DOHH2 (cell line): ENCODE measurements at regions not wholly inside any gene's neighbourhood (a gene's known extent, or its start where the extent isn't known, plus 50 kb on each side); places are given as distances from the start of the nearest gene placed in this dataset.

Experiments
- EZH2phosphoT487 ChIP-seq: fragments of 200-600 bp; sonication (generic); IDR thresholded peaks from 2 replicates; pipeline ENCODE4 v1.6.1; 2017; ENCODE audit warnings: borderline replicate concordance, mild to moderate bottlenecking, antibody characterized with exemption, low read length, moderate library complexity, mixed read lengths
- TF ChIP-seq, protein P1 (sequence below): fragments of 200-600 bp; sonication (generic); IDR thresholded peaks from one replicate; pipeline ENCODE4 v1.5.1; 2014; ENCODE audit warnings: antibody characterized with exemption, mild to moderate bottlenecking, low read depth, low read length; ENCODE audit not compliant: poor library complexity, severe bottlenecking

GRCh38 chrX:142891046-142891445 lies 134.7 kb upstream of the SPANXN4 start:
- TF ChIP-seq, protein P1, sequence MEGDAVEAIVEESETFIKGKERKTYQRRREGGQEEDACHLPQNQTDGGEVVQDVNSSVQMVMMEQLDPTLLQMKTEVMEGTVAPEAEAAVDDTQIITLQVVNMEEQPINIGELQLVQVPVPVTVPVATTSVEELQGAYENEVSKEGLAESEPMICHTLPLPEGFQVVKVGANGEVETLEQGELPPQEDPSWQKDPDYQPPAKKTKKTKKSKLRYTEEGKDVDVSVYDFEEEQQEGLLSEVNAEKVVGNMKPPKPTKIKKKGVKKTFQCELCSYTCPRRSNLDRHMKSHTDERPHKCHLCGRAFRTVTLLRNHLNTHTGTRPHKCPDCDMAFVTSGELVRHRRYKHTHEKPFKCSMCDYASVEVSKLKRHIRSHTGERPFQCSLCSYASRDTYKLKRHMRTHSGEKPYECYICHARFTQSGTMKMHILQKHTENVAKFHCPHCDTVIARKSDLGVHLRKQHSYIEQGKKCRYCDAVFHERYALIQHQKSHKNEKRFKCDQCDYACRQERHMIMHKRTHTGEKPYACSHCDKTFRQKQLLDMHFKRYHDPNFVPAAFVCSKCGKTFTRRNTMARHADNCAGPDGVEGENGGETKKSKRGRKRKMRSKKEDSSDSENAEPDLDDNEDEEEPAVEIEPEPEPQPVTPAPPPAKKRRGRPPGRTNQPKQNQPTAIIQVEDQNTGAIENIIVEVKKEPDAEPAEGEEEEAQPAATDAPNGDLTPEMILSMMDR = no peak
- no peak for TF ChIP-seq EZH2phosphoT487
